LNCAP (cell line): ENCODE measurements at regions not wholly inside any gene's neighbourhood (a gene's known extent, or its start where the extent isn't known, plus 50 kb on each side); places are given as distances from the start of the nearest gene placed in this dataset.

ENCODE experiments used
- CTCF ChIP-seq: fragments of 450-650 bp; IDR thresholded peaks from 2 replicates; pipeline ENCODE4 v1.5.1; 2017; ENCODE audit warnings: mild to moderate bottlenecking

- no peak for TF ChIP-seq CTCF
Observed at GRCh38 chr2:8086796-8087479, 594.9 kb upstream of the ID2 start.

GRCh38 chr2:8087480-8087840 lies 594.4 kb upstream of the ID2 start:
- no peak for TF ChIP-seq CTCF

GRCh38 chr2:8088810-8089209 lies 593.0 kb upstream of the ID2 start:
- no peak for TF ChIP-seq CTCF

GRCh38 chr2:8089596-8089995 lies 592.3 kb upstream of the ID2 start:
- no peak for TF ChIP-seq CTCF

GRCh38 chr2:8090748-8091700 lies 590.8 kb upstream of the ID2 start:
- no peak for TF ChIP-seq CTCF

GRCh38 chr2:8094526-8094925 lies 587.3 kb upstream of the ID2 start:
- TF ChIP-seq CTCF, result no peak

- no peak for TF ChIP-seq CTCF
Observed at GRCh38 chr2:8095978-8096377, 585.9 kb upstream of the ID2 start.
